Ecto neural progenitor cell (in vitro differentiated cells): ENCODE measurements at regions not wholly inside any gene's neighbourhood (a gene's known extent, or its start where the extent isn't known, plus 50 kb on each side); places are given as distances from the start of the nearest gene placed in this dataset.
"Not testable (repeated sequence)": the region's sequence is repeated elsewhere in the genome, so short reads cannot be mapped to it uniquely, and the experiment has no call there.

Experiments
- DNase-seq: peaks from one replicate; pipeline ENCODE4 v3.0.0-alpha.2; 2018; ENCODE audit warnings: low spot score

DNA sequence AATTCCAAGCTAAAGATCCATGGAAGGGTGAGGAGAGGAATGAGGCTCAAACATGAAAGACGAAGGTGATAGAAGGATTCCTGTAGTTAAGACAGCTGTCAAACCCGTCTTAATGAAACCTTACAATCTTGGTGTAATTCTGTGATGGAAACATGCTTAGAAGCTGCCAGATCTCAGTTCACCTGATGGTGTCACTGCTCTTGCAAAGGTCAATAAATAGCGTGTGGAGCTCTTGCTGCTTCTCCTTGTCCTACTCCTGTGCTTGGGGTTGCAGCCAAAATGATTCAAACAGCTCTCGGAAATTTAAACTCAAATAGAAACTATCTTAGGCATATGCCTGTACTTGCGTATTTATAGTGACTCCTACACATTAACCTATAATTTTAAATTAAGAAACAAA is 1705.0 kb downstream of the OLFM4 start:
- no peak for DNase-seq

DNA sequence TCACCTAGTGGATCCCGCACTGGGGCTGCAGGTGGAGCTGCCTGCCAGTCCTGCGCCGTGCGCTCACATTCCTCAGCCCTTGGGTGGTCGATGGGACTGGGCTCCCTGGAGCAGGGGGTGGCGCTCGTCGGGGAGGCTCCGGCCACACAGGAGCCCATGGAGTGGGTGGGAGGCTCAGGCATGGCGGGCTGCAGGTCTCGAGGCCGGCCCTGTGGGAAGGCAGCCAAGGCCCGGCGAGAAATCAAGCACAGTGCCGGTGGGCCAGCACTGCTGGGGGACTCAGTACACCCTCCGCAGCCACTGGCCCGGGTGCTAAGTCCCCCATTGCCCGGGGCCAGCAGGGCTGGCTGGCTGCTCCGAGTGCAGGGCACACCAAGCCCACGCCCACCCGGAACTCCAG is 1708.6 kb downstream of the OLFM4 start:
- DNase-seq = not testable (repeated sequence)

- DNase-seq = no peak
Measured at GRCh38 chr13:54742984-54743383, 1714.4 kb downstream of the OLFM4 start.

- DNase-seq = no peak
Measured at GRCh38 chr13:54744747-54745146, 1716.1 kb downstream of the OLFM4 start.

GRCh38 chr13:54750521-54750920 is 1721.9 kb downstream of the OLFM4 start:
- DNase-seq = no peak

- no peak for DNase-seq
Measured at GRCh38 chr13:54758795-54759194, 1730.2 kb downstream of the OLFM4 start.

- DNase-seq = no peak
Measured at GRCh38 chr13:54768214-54768613, 1739.6 kb downstream of the OLFM4 start.

GRCh38 chr13:54775501-54776191 is 1747.0 kb downstream of the OLFM4 start:
- no peak for DNase-seq

GRCh38 chr13:54787754-54788153 is 1759.1 kb downstream of the OLFM4 start:
- DNase-seq = no peak

DNA sequence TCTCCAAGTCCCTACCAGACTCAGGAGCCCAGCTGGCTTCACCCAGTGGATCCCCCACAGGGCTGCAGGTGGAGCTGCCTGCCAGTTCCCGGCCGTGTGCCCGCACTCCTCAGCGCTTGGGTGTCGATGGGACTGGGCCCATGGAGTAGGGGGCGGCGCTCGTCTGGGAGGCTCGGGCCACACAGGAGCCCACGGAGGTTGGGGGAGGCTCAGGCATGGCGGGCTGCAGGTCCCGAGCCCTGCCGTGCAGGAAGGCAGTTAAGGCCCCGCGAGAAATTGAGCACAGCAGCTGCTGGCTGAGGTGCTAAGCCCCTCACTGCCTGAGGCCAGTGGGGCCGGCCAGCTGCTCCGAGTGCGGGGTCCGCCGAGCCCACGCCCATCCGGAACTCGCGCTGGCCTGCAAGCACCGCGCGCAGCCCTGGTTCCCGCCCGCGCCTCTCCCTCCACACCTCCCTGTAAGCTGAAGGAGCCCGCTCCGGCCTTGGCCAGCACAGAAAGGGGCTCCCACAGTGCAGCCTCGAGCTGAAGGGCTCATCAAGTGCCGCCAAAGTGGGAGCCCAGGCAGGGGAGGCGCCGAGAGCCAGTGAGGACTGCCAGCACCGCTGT is 1771.1 kb downstream of the OLFM4 start:
- DNase-seq = no peak

DNA sequence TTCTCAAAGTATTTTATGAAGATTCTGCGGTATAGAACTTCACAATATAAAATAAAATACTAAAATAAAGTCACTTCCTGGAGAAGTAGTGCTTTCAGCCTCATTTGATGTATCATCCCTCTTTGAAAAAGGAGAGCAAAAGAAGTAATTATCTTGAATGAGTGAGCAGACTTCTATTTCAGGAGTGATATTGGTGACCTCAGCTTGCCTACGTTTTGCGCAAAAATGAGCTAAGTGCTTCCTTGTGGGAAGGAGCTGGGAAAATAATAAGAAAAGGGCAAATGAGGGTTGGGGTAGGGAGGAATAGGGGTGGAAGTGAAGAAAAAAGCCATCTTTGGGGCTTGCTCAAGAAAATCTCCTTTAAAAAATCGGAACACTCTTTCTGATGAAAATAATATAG is 1773.6 kb downstream of the OLFM4 start:
- no peak for DNase-seq

GRCh38 chr13:54805743-54806142 is 1777.1 kb downstream of the OLFM4 start:
- no peak for DNase-seq

- not testable (repeated sequence) for DNase-seq
Measured at GRCh38 chr13:54821938-54822470, 1793.4 kb downstream of the OLFM4 start.

DNA sequence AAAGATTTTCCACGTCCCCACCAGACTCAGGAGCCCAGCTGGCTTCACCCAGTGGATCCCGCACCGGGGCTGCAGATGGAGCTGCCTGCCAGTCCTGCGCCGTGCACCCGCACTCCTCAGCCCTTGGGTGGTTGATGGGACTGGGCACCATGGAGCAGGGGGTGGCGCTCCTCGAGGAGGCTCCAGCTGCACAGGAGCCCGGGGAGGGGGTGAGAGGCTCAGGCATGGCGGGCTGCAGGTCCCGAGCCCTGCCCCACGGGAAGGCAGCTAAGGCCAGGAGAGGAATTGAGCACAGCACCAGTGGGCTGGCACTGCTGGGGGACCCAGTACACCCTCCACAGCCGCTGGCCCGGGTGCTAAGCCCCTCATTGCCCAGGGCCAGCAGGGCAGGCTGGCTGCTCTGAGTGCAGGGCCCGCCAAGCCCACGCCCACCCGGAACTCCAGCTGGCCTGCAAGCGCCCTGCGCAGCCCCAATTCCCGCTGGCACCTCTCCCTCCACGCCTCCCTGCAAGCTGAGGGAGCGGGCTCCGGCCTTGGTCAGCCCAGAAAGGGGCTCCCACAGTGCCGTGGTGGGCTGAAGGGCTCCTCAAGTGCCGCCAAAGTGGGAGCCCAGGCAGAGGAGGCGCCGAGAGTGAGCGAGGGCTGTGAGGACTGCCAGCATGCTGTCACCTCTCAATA is 1800.9 kb downstream of the OLFM4 start:
- not testable (repeated sequence) for DNase-seq

DNA sequence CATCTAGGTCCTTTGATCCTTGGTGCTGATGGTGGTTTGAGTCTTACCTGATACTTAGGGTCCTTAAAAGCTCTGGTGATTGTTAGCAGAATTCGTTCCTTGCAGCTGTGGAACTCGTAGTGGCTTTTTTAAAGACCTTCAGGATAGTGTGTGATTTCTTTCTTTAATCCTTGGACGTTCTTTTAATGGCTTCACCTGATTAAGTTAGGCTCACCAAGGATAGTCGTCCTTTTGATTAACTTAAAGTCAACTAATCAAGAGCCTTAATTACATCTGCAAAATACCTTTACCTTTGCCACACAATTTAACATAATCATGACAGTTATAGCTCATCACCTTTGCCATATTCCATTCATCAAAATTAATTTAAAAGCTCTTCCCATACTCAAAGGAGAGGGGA is 1807.7 kb downstream of the OLFM4 start:
- DNase-seq = no peak

GRCh38 chr13:54841682-54842081 is 1813.1 kb downstream of the OLFM4 start:
- no peak for DNase-seq

GRCh38 chr13:54845351-54845965 is 1816.8 kb downstream of the OLFM4 start:
- no peak for DNase-seq

- DNase-seq = no peak
Measured at GRCh38 chr13:54852831-54853230, 1824.2 kb downstream of the OLFM4 start.

DNA sequence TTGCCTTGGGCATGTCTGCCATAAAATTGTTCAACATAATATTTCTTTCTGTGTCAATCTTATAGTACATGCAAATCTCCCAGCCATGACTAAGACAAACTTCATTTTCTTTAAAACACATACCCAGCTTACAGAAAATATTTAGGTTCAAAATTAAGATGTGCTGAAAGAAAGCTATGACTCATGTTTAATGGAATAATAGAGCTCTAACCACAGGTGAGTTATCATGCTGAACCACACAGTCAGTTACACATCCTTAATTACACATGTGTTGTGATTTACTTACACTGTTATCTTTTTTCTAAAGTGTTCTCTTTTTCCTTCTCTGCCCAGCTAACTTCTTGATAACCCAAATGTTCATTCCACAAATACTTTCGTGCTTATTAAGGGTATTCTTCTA is 1831.2 kb downstream of the OLFM4 start:
- no peak for DNase-seq

DNA sequence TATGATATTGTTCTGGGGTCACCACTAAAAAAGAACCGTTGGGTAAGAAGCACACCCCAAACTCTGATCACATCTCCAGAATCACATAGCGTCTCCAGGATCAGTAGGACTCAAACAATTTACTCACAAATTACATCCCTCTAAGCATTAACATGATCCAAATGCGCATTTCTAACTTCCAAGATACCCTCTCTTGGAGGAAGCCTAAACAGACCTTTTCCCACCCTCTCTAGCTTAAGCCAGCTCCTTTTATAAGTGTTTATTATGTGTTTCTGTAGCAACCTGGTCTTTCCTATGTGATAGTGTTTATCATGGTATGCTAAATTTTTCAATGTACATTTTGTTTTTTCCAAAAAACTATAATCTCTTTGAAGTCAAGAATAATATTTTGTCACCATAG is 1846.5 kb downstream of the OLFM4 start:
- DNase-seq = no peak

GRCh38 chr13:54879036-54879435 is 1850.4 kb downstream of the OLFM4 start:
- DNase-seq = no peak

GRCh38 chr13:54884682-54885081 is 1856.1 kb downstream of the OLFM4 start:
- no peak for DNase-seq

DNA sequence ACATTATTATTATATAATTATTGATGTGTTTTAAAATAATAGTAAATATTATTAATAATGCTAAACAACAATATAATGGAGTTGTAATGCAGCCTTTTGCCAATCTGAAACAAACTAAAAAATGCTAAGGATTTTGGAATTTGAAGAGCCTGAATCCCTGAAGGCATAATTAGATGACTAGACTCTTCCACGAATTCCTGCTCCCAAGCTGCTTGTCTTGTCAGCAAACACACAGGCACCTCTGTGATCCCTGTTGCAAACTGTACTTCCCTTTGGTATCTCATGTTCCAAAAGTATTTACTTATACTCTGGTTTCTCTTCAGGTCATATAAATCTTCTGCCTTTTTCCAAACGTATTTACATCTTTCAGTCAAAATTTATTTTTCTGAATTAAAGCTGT is 1862.4 kb downstream of the OLFM4 start:
- no peak for DNase-seq
